ENCODE measurements at regions not wholly inside any gene's neighbourhood (a gene's known extent, or its start where the extent isn't known, plus 50 kb on each side); places are given as distances from the start of the nearest gene placed in this dataset.
"Not testable (repeated sequence)": the region's sequence is repeated elsewhere in the genome, so short reads cannot be mapped to it uniquely, and the experiment has no call there.

DNA sequence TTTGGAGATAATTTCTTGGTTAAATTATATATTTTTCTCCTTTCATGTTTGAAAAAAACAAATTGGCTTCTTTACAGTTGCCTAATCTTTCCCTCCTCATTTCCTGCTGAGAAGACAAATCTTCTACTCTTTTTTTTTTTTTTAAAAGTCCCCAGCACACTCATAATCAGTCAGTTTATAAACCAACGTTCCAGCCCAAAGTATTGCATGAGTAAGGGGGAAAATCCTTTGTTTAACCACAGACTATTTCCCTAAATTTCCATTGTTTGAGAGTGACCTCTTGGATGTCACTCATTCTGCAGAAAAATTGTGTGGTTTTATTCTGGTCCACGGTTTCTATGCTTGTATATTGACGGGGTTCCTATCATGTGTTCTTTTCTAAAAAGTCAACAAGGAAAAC is 55.1 kb upstream of the TLR4 start:
- Histone ChIP-seq H3K4me3 (no peak overlapping the region), H3K27ac (no peak overlapping the region)

DNA sequence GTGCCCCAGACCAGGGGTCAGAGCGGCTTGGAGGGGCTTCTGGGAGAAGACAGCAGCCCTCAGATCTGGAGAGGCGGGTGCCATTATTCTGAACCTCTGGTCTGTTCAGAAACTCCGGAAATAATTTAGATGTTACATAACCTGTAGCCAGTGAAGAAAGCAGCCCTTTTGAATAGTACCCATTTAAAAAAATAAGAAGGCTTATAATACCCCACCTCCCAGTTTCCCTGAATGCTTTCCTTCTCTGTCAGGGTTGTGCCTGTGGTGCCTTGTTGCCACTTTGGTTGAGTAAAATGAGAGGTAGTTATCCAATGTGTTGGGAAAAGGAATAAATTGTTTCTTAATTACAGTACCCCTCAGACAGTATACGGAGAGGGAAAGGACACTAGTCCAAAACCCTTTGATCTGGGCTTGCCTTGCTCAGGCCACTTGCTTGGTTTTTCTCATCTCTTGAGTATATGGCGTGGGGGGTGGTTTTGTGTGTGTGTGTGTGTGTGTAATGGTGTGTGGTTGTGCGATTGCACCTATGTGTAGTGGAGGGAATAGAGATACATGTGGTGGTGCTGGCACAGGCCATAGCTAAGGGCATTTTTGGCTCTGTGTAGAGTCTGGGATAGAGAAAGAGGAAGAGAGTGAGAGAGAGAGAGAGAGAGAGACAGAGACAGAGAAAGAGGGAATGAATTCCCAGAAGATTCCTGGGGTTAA is 59.1 kb upstream of the TLR4 start:
- peak overlapping the region in 8 of 21 experiments; percentile 23 to 60 (median 52) for H3K27ac ChIP-seq

DNA sequence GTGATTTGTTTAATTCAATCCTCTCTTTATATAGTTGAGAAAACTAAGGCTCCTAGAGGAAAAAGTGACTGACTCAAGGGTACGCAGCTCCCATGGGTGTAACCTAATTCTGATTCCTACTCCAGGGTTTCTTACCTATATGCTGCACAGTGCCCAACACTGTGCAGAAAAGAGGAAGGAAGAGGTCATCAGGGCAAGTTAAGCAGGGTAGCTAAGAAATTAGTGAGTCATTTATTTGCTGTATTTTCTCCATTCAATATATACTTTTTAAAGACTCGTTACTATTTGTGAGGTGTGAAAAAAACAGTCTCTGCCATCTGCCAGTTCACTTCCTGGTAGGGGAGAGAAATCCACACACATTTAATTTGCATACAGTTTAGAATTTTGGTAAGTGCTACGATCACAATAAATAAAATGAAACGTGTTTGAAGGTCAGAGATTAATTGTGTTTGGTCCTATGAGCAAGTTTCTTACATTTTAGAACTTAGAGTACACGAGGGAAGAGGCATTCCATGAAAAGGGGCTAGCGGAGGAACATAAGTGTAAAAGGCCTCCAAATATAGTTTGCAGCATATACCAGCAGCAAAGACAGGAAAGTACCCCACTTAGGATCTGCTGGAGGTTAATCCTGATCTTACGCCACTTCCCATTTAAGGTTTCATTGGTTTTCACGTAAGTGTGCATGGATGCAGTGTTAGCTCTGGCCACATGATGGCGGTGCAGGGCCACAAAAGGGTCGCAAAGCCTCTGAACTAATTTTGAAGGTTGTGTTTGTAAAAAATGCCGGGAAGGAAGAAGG is 59.9 kb upstream of the TLR4 start:
- Histone ChIP-seq H3K4me3 (peak overlapping the region in 2 of 7 experiments; percentile 3 to 18), H3K27ac (peak overlapping the region in 8 of 21 experiments; percentile 23 to 60 (median 52))

More for the DNA sequence above, 59.1 kb upstream of the TLR4 start:
- peak overlapping the region in 2 of 7 experiments; percentile 3 to 18 for H3K4me3 ChIP-seq

DNA sequence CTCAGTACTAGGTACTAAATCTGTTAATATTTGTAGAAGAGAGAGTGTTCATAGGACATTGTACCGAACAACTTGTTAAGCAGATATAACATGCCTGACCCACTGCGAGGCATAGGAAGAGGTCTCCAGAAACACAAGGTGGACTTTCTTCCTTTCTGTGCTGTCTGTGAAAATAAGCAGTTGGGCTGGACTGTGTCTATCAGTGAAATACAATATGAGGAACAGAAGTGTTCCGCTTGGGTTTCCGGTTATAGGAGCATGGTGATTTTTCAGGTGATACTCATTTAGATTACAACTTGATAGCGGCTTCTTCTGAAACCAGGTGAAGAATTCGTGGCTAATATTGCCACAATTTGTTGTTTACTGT is 60.9 kb upstream of the TLR4 start:
- Histone ChIP-seq H3K27ac (no peak overlapping the region), H3K4me3 (no peak overlapping the region)

DNA sequence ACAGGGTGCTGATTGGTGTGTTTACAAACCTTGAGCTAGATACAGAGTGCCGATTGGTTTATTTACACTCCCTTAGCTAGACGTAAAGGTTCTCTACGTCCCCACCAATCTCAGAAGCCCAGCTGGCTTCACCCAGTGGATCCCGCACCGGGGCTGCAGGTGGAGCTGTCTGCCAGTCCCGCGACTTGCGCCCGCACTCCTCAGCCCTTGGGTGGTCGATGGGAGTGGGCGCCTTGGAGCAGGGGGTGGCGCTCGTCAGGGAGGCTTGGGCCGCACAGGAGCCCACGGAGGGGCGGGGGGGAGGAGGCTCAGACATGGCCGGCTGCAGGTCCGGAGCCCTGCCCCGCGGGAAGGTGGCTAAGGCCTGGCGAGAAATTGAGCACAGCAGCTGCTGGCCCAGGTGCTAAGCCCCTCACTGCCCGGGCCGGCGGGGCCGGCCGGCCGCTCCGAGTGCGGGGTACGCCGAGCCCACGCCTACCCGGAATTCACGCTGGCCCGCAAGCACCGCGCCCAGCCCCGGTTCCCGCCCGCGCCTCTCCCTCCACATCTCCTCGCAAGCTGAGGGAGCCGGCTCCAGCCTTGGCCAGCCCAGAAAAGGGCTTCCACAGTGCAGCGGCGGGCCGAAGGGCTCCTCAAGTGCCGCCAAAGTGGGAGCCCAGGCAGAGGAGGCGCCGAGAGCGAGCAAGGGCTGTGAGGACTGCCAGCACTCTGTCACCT is 61.5 kb upstream of the TLR4 start:
- H3K27ac ChIP-seq, H3K4me3 ChIP-seq: not testable (repeated sequence)

DNA sequence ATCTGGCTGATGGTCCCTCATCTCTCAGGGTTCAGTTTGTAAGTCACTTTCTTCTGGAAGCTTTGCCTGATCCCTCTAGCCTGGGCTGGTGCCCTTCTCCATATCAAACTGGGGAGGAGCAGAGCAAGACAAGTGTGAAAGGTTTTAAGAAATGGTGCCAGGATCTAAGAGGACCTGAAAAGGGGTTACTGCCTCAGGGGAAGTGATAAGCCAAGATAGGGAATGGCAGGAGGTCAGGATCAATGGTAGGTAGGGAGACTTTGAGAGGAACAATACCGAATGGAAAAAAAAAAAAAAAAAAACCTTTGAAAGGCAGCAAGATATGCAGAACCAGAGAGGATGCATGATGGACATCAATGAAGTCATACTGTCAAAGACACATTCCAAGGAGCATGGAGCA is 67.5 kb upstream of the TLR4 start:
- Histone ChIP-seq H3K4me3 (no peak overlapping the region), H3K27ac (no peak overlapping the region)

DNA sequence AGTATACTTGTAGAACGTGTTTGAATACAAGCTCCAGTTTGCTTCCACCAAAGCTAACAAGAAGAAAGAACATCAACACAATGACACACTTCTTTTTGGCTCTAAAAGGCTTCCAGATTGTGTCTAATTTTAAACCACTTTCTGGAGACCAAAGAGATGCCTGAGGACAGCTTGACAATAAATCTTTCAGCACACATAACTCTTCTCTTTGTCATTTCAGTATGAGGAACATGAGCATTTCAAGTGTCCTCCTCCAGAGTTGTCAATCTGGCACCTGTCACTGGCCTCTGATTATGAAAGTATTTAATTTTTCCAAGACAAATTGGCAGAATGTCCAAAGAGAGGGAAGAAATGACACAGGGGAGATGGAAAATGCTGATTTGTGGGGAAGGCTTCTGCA is 79.0 kb upstream of the TLR4 start:
- Histone ChIP-seq H3K27ac (no peak overlapping the region), H3K4me3 (no peak overlapping the region)

DNA sequence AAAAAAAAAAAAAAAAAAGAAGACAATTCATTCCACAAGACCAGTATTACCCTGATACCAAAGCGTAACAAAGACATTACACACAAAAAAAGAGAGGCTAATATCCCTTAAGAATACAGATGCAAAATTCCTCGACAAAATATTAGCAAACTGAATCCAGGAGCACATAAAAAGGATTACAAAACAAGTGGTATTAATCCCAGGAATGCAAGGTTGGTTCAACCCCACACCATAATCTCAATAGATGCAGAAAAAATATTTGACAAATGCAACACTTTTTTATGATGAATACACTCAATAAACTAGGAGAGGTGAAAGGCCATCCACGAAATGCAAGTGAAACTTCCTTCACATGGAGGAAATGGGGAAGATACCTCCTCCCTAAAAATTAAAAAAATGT is 80.1 kb upstream of the TLR4 start:
- Histone ChIP-seq H3K4me3 (no peak overlapping the region), H3K27ac (no peak overlapping the region)

DNA sequence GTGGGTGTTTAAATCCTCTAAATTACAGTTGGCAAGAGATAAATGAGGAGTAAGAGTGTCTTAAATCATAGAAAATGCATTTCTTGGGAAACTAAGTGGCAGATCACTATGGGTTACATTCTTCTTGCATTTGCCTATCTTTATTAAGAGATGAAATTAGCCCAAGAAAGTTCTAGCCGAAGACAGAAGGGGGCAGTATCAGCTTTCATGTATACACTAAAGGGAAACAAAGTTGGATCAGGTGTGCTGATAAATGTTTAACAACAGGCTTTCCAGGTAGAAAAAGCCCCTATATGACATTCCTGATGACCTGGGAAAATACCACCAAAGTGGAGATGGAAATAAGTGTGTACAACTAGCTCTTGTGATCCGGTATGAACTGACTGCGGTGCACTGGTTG is 81.9 kb upstream of the TLR4 start:
- Histone ChIP-seq H3K4me3 (no peak overlapping the region), H3K27ac (no peak overlapping the region)

DNA sequence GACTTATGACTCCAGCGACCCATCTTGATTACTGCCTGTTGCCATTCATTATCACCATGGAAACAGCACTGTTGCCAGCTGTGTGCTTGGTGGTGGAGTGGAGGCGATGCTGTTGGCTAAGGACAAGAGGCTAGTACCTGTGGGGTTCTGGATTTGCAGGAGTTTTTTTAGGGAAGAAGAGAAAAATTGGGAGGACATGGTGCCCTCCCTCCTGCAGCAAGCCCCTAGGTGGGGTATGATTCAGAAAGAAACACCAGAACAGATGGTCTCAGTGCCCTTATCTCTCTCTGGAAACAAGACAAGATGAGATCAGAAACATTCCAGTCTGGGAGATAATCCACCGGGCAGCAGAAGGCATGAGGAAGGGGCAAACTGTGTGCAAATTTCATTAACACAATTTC is 87.8 kb upstream of the TLR4 start:
- H3K27ac ChIP-seq: no peak overlapping the region
- no peak overlapping the region for H3K4me3 ChIP-seq

DNA sequence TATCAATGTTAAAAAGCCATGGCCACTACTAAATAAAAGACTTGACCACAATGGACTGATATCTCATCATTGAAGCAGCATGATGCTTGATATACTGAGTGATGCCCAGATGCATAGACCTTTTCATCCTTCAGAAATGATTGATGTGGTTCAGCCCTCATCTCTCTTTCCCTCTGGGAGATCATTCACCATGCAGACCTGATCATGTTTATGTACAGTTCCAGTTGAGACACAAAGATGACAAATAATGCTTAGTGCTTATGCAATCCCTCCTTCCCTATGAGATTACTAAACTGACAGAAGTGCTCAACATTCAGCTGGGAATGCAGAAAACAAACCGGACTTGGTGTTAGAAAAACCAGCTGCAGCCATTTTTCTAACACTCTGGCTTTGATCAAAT is 91.9 kb upstream of the TLR4 start:
- no peak overlapping the region for H3K27ac ChIP-seq
- no peak overlapping the region for H3K4me3 ChIP-seq

DNA sequence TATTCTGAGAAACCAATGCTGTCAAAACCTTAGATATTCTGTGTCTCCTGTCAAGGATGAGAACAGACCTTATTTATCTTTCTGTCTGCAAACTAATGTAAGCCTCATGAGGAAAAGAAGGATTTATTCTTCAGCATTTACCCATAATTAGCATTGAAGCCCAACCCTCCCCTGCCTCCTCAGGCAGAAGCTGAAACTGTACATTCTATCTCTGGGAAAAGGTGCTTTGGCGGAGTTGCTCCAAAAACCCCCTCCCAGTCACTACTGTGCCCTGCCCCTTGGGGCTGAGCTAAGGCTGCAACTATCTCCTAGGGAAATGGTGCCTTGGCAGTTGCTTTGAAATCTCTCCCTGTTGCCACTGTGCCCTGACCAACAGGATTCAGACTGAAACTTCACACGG is 106.2 kb upstream of the TLR4 start:
- Histone ChIP-seq H3K27ac (no peak overlapping the region), H3K4me3 (no peak overlapping the region)

DNA sequence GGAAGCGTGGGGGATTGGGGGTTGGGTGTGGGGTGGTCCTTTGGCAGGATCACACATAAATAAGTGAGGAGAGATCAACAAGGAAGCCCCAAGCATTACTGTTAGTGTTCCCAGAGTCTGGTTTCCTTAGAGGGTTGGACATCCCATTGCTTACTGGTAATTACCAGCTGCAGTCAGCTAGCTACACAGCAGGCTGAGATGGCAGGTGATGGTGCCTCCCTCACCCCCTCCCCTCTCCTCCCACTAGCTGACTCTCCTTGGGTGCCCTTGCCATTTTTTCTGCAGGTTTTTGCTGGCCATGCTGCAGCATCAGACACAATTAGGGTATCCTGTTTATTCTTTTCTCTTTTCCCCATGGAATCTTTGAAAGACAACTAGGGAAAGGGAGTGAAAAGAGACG is 107.5 kb upstream of the TLR4 start:
- H3K27ac ChIP-seq: no peak overlapping the region
- no peak overlapping the region for H3K4me3 ChIP-seq

DNA sequence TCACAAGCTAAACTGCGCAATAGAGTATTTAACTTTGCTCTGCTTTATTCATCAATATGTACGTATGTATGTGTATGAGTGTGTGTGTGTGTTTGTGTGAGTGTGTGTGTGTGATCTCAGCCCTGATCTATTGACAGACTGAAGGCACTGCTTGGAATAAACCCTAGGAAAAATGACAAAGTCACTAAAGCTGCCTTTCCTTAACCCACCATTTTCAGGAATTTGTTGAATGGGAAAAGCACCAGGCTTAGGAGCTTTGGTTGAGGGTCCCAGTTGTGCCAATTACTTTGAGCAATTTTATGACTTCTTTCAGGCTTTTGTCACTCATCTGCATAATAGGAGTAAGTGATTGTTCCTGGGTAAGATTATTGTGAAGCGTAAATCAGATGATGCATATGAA is 108.6 kb upstream of the TLR4 start:
- Histone ChIP-seq H3K27ac (no peak overlapping the region), H3K4me3 (no peak overlapping the region)

DNA sequence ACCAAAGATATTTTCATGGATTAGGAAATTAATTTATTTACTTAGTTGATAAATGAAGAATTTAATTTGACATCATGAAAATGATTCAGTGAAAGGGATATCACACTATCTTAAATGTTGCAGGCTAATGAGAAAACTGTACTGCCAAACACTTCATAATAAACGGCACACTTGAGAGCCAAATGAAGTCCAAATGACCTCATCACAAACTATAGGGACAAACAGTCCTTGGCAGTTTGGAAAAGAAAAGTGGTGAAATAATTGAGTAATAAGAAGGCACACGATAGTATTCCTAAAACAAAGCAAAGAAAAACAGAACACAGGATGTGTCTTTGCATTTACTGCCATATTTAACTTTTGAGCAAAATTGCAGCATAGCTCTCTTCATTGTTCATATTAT is 116.9 kb upstream of the TLR4 start:
- Histone ChIP-seq H3K27ac (no peak overlapping the region), H3K4me3 (no peak overlapping the region)

DNA sequence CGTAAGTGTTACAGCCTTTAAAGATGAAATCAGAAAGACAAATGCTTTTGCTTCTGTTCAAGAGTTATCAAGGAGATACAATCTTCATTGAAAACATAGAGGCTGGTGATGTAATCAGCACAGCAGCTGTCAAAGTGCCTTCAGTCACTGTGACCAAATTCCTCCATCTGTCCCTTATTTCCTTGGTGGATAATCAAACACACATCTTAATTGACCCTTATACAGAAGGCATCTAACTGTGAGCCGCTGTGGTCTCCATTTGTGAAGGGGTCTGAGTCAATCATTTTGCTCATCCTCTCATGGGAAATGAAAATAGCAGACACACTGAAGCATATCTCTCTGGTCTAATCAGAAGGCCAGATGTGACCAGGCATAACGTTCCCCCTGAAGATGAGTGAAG is 130.1 kb upstream of the TLR4 start:
- no peak overlapping the region for H3K4me3 ChIP-seq
- no peak overlapping the region for H3K27ac ChIP-seq

DNA sequence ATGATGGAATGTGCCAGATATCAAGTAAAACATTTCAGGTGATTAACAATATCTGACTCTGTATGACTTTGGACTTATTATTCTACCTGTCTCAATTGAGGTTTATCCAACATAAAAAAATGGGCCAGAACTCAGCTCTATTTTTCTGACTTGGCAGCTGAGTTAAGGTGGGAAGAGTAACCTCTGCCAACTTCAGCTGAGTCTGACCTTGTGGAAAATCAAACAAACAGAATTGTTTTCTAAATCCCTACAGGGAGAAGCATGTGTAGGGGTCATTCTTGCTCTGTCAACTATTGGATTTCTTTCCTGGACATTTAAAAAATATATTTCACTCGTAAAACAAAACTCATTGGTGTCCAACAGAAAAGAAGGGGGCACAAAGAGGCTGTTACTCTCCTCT is 139.4 kb upstream of the TLR4 start:
- H3K27ac ChIP-seq: no peak overlapping the region
- no peak overlapping the region for H3K4me3 ChIP-seq

DNA sequence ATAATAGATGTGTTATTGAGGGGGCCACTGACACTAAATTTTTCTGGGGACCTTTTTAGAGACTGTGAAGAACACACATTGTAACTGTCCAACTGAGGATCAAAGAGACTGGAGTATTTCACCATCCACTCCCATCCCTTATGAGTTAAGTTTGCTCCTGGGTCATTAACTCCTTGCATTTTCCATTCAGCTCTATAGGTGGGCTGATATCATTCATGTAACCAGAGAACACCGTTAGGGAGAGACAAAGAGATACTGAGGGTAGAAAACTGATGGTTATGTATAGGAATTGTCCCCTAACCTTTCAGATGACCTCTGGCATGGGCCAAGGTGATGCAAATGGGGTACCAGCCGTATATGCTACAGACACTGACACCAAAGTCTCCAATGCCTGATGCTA is 142.4 kb upstream of the TLR4 start:
- no peak overlapping the region for H3K27ac ChIP-seq
- H3K4me3 ChIP-seq: no peak overlapping the region

DNA sequence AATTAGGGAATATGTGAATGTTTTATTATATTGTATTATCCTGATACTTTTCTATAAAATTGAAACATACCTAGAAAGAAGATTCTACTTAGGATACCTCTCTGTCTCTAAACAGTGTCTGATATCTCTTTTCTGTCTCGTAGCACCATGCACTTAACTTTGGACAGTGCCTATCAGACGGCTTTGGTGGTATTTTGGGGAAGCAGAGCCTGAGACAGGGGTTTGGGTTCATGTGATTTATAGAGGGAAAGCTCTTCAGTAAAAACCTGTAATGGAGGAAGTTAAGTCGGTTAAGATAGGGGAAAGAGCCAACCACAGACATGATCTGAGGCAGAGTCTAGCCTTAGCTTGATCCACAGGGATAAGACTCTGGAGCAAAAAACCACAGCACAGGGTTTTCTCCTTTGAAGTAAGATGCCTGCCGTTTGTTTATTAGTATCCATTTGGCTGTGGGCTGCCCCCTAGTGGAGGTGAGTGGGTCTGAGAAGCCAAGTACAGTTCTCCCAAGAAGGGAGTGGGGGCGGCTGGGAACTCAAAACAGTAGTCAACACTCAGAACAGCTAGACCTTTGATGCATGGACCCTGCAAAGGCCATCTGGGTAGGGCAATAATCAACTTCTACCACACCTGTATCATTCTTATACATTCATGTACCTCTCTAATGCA is 141.2 kb upstream of the ASTN2 start:
- no peak overlapping the region for H3K4me3 ChIP-seq
- H3K27ac ChIP-seq: no peak overlapping the region

DNA sequence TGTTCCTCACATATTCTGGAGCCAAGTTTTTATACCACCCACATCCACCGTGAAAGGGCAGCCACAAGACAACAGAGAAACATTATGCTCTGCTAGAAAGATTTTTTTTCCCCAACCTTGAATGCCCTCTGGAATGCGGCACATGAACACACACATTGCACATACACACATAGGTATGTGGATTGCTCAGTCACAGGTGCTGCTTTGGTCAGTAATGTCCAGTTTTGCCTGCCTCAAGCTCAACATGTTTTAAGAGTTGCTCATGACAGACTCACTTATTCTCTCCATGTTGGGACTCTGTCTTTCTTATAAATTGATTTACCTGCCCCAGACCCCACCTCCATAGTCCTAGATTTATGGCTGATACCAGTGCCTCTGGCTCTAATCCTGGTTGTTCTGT is 138.0 kb upstream of the ASTN2 start:
- H3K27ac ChIP-seq: no peak overlapping the region
- H3K4me3 ChIP-seq: no peak overlapping the region
